NOMO-1 (cell line): ENCODE measurements at regions not wholly inside any gene's neighbourhood (a gene's known extent, or its start where the extent isn't known, plus 50 kb on each side); places are given as distances from the start of the nearest gene placed in this dataset.
A peak's percentile ranks its signal among the peaks of the same experiment; 100 is the strongest.
"Not testable (repeated sequence)": the region's sequence is repeated elsewhere in the genome, so short reads cannot be mapped to it uniquely, and the experiment has no call there.

Source experiments
- DNase-seq, 2 experiments: peaks; one replicate each; lab custom pipeline; 2025; ENCODE audit not compliant: unreplicated experiment in 2 of 2; lab: John Stamatoyannopoulos, UW

DNA sequence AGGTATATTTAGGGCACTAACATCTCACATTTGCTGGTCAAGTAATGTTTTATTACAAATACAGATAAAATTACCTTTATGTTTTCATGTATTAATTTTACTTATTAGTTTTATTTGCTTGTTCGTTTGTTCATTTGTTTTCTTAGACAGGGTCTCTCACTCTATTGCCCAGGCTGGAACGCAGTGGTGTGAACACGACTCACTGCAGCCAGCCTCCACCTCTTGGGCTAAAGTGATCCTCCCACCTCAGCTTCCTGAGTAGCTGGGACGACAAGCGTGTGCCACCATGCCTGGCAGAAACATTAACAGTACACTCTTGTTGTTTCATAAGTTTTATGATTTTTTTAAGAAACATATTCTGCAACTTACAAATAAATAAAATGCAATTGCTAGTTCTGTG lies 123.2 kb downstream of the ZNF608 start:
- no peak for DNase-seq

GRCh38 chr5:124622851-124623250 lies 123.6 kb downstream of the ZNF608 start:
- no peak for DNase-seq

- no peak for DNase-seq
Observed at GRCh38 chr5:124621279-124621678, 125.2 kb downstream of the ZNF608 start.

DNA sequence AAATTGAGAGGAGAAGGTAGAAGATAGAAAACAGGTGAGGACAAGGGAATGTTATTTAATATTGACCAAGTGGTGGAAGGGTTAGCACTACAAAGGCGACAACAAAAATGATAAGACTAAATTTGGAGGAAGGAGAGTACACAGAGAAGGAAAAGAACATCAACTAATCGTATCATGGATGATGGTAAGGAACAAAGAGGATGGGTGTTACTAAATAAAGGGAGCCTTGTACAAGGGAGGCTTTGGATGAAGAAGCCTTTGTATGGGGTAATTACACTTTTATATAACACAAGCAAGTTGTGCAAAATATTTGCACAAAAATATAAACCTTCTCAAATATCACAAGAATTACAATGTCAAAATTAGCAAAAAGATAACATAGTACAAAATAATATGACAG lies 125.7 kb downstream of the ZNF608 start:
- no peak for DNase-seq

- no peak for DNase-seq
Observed at GRCh38 chr5:124619121-124619520, 127.3 kb downstream of the ZNF608 start.

GRCh38 chr5:124617787-124618186 lies 128.7 kb downstream of the ZNF608 start:
- DNase-seq, result no peak

DNA sequence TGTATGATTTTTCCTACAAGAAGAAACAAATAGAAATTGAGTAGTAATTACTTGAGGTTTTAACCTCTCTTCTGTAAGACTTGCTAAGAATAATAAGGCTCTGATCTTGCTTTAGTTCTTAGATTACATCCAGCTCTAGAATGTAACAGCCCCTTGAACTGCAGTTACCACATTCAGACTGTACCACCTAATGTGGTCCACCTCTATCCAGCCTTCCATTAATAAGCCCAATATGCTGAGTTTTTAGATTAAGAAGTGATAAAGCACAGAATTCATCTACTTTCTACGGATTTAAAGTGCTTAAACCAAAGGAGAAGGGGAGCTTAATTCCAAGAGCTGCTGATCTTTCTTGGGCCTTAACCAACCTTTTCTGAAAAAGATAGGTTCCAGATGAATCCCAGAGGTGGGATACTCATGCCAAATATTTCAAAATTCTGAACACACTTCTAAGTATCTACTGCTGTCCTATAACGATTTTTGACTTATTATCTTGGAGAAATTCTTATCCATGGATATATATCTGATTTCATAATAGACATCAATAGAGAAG lies 131.5 kb downstream of the ZNF608 start:
- no peak for DNase-seq

- DNase-seq, result no peak
Observed at GRCh38 chr5:124614105-124614504, 132.3 kb downstream of the ZNF608 start.

- no peak for DNase-seq
Observed at GRCh38 chr5:124613273-124613953, 133.0 kb downstream of the ZNF608 start.

- no peak for DNase-seq
Observed at GRCh38 chr5:124612023-124612422, 134.4 kb downstream of the ZNF608 start.

GRCh38 chr5:124611262-124611661 lies 135.2 kb downstream of the ZNF608 start:
- DNase-seq, result not testable (repeated sequence)

GRCh38 chr5:124609685-124610084 lies 136.8 kb downstream of the ZNF608 start:
- DNase-seq, result not testable (repeated sequence)

DNA sequence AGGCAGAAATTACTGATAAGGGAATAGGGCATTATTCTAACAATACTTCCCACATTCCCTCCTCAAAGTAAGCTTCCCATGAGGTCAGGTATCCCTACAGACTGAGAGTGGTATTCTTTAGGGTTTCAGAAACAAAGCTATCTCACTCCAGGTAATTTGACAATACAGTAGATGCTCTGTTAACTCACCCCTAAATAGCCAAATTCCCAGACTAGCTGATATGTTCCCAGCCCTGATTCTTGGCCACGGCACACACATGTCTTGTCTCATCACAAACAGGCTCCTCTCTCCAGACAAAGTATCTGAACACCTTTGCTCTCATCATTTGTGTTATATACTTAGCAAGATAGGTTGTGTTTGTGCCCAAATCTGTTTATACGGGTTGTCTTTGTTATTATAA lies 139.9 kb downstream of the ZNF608 start:
- DNase-seq, result no peak

GRCh38 chr5:124606093-124606492 lies 140.3 kb downstream of the ZNF608 start:
- no peak for DNase-seq

- DNase-seq, result no peak
Observed at GRCh38 chr5:124605541-124605940, 140.9 kb downstream of the ZNF608 start.

GRCh38 chr5:124604419-124604818 lies 142.0 kb downstream of the ZNF608 start:
- DNase-seq, result no peak

DNA sequence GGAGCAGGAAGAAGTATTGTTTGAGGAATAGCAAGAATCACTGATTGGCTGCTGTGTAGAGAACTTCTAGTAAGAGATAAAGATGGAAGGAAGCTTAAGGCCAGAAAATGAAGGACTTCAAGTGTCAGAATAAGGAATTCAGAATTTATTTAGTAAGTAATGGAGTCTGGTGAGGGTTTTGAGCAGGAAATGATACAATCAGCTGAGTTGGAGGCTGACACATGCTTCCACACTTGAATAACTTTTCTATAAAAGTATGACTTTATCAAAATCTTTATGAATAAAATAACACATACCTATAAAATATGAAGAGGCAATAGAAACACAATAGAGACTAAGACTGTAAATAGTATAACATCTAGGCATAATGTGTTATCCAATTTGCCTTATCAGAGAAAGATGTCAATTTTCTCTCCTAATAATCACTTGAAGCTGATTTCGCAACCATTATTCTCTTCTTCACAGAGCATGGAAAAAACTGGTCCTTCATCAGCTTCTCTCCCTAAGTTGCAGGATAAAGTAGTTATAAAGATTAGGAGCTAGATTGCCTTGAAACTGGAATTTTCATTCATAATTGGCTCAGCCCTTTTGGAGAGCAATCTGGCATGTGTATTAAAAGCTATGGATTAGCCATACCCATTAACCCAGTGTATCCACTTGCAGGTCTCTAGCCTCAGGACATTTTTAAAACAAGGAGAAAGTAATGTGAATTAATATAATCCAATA lies 143.4 kb downstream of the ZNF608 start:
- no peak for DNase-seq

DNA sequence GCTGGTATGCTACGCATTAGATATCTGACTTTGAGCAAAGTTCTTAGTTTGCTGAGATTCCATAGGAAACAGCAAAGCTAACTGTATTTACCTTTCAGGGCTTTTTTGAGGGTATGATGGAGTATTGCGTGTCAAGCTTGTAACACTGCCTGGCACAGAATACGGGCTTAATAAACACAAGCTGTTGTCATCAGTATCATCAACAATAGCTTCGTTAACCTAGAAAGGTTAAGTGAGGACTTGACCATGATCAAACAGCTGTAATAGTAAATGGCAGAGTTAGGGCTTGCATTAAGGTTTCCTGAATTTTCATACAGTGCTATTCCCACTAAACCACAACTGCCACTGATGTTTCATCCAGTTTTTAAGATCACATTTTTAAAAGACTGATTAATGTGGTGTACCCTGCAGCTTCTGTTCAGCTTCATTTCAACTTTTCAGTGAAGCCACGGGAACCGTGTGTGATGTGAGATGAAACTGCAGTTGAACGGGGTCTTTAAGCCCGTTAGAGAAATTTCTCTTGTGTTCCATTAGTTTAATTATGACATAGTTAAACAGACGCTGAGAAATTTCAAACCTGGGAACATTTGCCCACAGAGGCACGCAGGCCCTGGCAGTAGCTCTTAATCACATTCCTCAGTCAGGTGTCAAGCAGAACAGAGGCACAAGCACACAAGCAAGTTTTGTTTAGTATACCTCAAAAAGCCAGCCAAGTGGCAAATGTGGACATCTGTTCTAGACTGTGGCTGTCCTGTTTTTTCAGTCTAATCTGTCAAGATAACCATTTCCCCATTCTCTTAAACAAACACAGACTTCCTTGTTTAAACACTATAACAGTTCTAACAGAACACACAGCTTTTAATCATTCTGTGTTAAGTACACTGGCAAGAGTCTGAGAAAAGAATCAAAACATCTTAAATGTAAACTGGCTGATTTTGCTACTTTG lies 147.1 kb downstream of the ZNF608 start:
- DNase-seq, result peak; percentile 27 to 57

- no peak for DNase-seq
Observed at GRCh38 chr5:124596595-124597421, 149.6 kb downstream of the ZNF608 start.

DNA sequence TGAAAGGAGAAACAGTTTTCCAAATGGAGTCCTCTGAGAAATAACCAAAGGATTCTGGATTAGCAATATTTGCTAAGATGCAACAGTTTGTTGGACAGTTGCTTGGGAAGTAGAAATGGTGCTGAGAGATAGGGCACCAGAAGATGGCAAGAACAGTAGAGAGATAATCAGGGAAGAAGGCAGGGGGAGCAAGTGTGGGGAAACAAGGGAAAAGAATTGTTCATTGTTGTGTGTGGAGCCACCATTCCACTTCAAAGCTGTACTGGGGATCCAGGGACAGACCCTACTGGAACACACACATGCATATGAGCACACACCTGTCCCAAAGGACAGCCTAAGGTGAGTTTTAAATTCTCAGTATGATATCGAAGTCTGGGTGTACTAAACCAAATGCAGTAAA lies 152.5 kb downstream of the ZNF608 start:
- no peak for DNase-seq
